Inflammatory macrophage (primary cell): ENCODE measurements at regions not wholly inside any gene's neighbourhood (a gene's known extent, or its start where the extent isn't known, plus 50 kb on each side); places are given as distances from the start of the nearest gene placed in this dataset.

ENCODE experiments used
- DNase-seq, 2 donors: peaks; one replicate each; pipeline ENCODE4 v3.0.0-alpha.2; 2020 to 2022

DNA sequence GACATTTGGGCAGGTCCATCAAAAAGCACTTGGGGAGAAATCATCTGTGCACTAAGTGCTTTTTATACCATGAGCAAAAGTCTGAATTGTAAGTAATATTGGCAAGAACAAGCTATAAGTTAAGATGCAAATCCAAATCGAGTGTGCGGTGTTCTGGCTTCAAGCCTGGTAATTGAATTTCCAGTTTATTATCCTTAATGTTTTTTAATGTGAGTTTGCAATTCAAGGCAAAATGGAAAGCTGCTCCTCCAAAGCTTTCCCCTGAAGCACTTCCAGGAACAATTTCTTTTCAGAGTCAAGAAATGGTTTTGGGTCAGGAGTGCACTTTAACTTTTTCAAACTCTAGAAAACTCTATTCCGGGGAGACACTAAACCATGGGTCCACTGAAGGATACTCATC is 445.7 kb downstream of the TOX3 start:
- no peak for DNase-seq

DNA sequence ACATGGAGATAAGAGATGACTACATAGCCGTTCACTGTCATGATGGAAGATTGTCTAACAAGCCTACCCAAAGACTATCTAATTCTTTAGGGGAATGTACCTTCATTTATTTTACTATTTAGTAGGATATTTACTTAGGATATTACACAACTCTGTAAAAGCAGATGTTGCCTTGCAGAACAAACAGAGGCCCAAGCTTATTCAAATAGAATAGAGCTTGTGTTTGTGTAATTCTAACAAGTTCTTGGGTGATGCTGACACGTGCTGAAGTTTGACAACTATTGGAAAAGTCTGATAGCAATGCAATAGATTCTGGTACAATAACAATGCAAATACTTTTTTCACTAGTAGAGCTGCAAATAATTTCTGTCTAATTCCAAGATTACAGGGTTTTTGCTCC is 447.6 kb downstream of the TOX3 start:
- no peak for DNase-seq

DNA sequence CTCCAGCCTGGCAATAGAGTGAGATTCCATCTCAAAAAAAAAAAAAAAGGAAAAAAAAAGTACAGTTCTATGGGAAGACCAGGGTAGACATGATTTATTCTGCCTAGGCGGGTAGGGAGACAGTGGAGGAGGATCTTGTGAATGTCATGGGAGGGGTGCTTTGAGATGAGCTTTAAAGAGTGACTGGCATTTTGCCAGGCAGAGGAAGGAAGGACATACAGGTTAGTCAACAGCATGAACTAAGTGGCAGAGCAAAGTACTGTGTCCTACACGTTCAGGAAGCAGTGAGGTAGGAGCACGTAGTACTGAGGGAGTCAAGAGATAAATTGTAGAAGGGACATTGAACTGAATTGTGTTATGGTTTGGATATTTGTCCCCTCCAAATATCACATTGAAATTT is 451.5 kb downstream of the TOX3 start:
- no peak for DNase-seq

DNA sequence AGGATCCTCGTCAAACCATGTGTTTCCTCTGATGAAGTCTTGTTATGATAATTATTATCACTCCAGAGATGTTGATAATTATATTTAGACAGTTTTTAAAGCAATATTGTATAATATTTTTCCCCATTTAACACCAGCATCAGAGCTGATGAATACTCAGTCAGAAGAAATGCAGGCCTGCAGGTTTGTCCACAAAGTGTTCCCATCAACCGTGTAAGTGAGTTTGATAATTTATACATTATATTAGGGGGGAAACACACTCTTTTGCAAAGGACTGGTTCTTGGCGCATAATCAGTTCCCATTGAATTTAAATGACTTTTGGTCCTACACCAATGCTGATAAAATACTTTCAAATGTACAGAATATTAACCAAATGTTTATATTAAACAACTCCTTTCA is 454.8 kb downstream of the TOX3 start:
- no peak for DNase-seq

DNA sequence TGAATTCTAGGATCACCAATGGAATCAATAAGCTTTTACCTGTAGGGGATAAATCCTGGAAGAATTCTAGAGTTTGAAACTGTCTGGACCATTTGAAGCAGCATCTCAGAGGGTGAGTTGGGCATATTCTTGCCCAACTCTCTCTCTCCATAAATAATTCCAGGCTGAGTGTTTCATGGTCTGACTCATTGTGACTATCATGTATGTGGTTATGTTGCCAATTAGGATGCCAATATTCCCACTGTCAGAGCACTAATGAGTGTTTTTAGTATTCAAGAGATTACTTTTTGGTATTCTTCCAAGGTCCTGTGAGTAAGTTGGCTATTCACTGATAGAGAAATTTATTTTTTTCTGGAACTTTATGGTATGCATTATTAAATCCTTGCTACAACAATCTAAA is 456.9 kb downstream of the TOX3 start:
- DNase-seq: no peak

DNA sequence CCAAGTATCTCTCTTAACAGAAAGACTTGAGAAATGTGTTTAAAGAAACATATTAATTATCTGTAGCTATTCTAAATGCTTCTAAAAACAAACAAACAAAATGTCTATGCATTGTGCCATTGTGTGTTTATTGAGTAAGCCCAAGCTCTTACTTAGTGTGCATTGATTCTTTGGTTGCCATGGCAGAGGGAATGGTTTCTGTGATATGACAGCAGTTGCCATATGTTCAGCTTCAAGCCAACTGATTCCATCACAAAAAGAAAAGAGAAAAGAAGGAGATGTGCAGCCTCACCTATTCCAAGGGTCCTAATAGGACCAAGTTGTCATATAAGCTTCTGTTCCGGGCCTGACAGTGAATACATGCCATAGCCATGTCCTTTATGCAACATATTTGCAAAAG is 457.5 kb downstream of the TOX3 start:
- DNase-seq: no peak

DNA sequence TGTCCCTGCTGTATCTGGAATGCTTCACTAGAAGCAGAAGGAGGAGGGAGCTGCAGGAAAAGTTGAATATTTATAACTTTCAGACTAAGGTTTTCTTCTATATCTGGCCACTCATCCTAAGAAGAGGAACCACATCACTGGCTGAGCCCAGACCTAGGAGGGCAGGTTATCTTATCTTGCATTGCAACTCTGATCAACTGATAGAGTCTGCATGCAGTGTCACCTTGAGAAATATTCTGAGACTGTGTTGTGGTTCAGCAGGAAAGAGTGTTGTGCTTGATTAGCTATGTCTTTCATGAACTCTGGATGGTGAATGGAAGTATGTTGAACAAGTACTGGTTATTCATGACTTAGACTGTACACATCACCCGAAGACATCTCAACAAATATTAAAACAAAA is 460.0 kb downstream of the TOX3 start:
- no peak for DNase-seq

DNA sequence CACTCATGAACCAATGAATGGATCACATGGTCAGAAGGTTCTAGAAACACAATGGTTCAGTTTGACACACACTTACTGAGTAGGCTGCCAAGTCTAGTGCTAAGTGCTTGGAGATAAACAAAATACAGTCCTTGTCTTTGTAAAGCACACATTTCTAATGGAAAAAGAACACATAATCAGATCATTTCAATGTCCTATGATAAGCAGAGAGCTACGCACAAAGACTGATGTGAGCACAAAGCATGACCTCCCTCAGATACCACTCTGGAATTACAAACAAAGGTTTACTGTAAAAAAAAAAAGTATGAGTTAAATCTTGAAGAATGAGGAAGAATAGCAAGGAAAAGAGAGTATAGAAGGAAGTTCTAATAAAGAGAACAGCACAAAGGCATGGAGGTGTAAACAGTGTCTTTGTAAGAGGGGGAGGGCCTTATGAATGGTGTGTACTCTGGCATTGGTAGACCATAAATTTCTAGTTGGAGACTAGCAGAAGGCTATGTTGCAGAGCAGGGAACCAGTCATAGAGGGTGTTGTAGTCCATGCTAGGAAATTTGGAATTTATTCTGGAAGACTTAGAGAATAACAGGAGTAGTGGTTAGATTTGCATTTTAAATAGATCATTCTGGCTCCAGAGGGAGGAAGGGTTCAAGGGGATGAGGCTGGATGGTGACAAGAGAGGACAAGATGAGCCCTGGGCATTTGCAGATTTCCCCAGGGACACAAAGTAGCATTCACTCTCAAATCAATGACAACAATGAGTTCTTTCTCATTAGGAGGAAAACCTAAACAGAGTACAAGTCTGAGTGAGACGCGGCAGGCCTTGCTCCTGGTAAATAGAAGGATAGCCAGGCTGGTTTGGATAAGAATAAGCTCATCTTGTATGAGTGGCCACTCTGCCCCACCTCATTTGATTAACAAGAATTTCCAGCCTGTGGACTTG is 468.0 kb downstream of the TOX3 start:
- DNase-seq: no peak

DNA sequence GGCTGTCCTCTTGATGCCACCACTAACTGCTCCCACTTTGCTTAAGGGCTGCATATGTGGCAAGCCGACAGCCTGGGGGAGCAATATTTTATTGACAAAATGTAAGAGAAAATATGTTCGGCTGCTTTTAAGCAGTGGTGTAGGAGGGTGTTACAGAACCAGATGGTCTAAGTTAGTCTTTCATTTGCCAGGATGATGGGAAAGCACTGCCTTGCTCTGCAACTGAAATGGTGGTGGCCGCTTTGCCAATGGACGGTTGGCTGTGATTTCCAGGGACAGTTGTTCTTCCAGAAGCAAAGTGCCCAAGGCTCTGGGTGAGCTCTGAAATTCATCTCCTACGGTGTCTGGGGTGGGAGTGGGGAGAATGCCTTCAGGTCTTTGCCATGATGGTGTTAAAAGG is 469.3 kb downstream of the TOX3 start:
- DNase-seq: no peak

DNA sequence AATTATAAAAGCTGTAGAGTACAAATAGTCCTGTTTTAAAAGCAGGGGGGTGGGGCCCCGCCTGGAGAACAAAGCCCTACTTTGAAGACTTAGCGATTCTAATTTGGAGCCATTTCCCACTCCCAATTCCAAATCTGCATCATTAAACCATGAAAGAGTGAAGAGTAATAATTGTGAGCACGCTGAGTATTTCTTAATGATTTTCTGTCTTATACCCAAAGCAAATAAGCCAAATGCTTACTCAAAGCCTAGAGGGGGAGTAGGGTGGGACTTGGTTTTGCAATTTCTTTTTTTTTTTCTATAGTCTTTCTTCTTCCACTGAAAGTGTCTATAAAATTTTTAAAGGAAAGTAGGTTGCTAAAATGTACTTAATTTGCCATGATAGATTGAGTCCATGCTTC is 470.1 kb downstream of the TOX3 start:
- DNase-seq: no peak

DNA sequence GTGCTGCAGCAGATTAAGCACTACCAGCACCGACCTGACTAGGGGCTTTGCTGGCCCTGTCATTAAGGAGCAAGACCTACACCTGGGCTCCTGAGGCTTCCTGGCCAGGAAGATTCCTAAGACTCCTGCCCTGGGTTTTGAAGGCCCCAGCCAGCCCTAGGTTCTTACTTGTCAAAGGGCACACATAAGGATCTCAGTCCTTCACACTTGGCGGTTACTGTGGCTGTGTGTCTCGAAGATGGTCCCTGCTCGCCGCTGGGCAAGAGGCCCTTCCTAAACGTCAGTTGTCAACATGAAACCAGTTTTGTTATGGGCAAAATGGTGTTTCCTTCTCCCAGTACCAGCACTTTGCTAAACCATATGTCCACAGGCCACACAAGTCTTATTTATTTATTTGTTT is 470.6 kb downstream of the TOX3 start:
- no peak for DNase-seq

DNA sequence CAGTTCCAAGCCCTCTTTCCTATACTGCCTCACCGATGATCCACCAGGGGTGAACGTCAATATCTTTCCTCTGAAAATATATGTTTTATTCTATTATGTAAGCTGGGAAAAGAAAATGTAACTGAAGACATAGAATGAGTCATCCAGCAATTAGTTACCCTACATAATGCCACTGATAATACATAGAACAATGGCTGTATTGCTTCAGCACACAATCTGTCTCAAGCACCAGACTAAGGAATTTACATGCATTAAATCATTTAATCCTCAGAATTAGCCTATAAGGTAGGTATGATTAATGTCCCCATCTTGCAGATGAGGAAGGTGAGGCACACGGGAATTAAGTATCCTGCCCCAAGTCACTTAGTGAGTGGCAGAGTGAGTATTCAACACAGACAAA is 472.8 kb downstream of the TOX3 start:
- no peak for DNase-seq

DNA sequence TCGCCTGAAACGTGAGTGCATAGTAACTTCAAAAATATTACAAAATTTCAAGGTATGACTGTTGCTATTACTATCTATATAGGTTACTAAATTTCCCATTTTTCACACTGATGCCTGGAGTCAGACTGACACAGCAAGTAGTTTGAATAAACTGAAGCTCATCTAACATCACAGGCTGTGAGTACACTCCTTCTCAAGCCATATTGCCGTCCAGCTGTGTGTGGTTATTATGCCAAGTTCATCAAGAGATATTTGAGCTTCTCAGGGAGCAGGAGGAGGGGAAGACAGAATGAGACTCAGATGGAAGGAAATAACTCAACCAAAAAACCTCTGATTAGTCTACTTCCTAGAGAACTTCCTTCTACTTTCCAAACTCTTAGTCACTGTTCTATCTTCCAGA is 473.9 kb downstream of the TOX3 start:
- DNase-seq: no peak

DNA sequence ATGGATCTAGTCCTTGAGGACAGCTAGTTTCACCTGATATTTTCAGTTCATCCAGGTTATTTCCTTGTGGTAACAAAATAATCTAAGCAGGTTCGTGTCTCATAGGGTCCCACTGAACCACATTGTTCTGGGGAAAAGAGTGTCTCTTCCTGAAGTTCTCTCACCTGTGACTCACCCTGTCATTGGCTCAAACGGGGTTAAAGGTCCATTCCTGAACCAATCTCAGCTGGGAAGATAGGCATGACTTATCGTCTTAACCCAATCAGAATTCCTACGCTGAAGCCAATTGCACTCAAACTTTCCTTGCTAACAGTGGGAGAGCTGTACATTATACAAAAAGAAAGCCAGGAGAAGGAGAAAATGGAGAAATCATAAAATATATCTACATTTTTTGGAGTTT is 475.8 kb downstream of the TOX3 start:
- DNase-seq: no peak

DNA sequence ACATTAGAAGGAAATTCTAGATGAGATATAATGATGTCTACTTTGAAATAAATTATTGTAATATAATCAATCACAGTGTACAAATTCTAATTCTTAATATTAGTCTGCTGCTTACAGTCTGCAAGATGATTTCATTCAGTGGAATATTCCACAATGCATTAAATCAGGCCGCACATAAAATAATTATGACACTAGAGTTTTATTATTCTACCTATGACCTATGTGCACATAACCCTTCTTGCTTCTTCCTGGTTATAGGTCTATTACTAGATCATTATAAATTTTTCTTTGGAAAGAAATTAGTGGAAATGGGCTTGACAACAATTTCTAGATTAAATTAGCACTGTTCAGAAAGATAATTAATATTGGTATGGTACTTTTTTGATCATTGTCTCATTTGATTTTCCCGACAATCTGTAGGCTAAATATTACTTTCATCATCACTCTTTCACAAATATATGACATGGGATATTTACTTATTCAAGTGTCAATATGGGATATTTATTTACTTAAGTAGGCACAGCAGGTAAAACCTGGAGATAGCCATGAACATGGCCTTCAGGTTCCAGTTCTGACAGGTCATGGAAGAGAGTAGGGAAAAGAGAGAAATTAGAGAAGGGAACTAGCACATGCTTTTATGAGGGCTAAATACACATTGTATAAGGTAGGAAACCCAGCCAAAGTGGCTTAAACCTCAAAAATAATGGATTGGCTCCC is 476.4 kb downstream of the TOX3 start:
- DNase-seq: no peak

DNA sequence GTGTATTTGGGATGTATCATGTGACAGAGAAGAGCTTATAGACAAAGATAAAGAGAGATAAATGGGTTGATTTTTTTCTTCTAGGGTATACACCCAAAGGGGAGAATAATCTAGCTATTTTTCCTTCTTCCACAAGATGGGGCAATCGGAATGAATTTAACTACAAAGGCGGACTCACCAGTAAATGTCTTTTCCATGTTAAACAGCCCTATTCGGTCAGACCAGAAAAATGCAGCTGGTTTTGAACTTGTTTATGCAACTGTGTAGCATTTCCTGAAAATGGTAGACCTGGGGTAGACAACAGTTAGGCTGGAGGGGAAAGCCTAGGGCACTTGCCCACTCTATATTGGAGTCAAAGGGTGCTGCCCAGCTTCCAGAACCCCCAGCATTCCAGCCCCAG is 477.1 kb downstream of the TOX3 start:
- DNase-seq: no peak

DNA sequence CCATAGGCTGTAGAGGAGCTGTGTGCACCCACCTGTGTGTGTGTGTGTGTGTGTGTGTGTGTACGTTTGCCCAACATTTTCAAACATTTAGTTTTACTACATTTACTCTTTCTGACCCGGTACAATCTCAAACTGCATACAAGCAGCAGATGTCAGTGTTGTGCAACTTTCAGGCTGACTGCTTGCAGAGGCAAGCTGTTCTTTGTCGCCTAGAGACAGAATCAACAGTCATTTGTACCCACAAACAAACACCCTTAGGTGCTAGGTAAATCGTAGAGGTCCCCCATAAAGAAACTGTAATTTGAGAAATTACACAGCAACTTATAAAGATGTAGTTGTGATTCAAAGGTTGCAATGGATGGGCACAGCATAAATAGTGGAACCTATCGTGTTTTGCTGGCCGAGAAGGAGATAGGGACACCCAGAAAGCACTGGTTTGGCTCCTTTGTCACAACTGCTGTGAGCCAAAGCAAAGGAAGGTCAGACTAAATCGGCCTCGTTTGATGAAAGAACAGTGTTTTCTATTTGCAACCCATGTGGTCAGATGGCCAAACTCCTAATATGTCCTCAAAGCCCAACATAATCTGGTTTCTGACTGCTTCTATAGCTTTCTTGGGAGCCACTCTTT is 478.4 kb downstream of the TOX3 start:
- no peak for DNase-seq

DNA sequence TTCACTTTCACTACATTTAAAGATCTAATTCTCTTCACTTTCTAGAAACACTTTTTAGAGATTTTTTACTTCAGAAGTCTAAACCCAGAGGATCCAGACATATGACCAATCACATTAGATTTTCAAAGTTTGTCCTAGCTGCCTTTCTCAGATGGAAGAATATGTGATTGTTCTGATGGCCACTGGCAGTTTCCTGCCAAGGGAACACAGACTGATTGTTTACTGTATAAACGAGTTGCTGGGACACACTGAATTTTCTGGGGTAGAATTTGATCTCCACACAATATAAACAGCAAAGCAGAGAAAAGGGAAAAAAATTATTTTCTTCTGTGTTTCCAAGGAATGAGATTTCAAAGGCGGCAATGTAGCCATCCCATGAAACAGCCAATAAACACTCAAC is 480.0 kb downstream of the TOX3 start:
- no peak for DNase-seq

DNA sequence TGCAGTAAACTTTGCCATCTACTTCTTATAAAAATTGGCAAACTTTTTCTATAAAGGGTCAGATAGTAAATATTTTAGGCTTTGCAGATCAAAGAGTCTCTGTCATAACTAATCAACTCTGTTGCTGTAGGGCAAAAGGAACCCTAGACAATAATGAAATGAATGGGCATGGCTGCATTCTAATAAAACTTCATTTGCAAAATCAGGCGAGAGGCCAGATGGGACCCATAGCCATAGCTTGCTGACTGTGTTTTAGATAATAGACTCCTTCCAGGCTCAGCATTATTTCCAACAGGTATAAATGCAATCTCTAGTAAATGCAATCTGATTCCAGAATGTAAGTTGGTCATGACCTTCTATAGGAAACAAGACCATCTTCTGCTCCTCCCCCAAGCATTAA is 490.7 kb downstream of the TOX3 start:
- no peak for DNase-seq

DNA sequence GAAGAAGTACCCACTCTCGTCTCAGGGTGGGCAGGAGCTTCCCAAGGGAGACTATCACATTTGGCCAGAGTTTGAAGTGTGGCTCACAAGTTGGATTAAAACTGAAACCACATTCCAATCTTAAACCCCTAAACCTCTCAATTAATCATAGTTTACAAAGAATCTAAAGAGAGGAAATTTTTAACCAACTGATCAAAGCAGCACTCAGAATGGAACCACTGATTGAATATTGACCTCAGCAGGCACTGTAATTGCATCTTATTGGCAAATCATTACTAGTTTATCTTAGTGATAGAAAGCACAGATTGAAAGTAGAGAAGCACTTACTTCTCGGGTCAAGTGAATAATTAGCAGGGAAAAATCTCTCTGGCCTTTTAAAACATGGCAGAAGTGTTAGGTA is 491.6 kb downstream of the TOX3 start:
- no peak for DNase-seq

DNA sequence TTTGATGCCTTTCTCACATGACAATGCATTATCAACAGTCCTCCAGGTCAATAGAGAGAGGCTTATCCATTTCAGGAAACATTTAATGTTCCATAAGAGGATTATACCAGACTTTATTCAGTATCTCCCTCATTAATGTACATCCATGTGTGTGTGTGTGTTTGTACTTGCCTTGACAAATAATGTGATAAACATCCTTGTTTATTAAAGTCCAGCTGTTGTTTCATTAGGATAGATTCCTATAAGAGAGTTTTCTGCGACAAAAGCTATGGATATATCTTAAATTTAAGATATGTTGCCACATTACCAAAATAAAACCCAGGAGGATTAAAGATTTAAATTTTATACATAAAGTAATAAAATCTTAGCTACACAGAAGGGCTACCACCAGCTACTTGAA is 492.6 kb downstream of the TOX3 start:
- no peak for DNase-seq

DNA sequence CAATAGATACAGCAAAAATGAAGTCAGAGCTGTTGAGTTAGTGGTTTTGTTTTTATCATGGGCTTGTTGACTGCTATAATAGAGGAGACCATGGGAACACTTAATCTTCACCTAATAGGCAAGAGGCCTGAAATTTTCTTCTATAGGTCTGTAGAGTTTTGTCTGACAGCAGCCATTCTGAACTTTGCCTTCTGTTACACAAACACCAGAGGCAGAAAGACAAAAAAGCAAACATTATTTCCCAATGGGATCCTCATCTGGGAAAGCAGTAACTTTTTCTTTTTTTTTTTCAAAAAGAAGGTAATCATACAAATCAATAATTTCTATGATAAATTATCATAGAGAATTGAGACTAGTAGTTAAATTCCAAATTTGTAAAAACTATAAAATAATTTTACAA is 494.1 kb downstream of the TOX3 start:
- DNase-seq: no peak

DNA sequence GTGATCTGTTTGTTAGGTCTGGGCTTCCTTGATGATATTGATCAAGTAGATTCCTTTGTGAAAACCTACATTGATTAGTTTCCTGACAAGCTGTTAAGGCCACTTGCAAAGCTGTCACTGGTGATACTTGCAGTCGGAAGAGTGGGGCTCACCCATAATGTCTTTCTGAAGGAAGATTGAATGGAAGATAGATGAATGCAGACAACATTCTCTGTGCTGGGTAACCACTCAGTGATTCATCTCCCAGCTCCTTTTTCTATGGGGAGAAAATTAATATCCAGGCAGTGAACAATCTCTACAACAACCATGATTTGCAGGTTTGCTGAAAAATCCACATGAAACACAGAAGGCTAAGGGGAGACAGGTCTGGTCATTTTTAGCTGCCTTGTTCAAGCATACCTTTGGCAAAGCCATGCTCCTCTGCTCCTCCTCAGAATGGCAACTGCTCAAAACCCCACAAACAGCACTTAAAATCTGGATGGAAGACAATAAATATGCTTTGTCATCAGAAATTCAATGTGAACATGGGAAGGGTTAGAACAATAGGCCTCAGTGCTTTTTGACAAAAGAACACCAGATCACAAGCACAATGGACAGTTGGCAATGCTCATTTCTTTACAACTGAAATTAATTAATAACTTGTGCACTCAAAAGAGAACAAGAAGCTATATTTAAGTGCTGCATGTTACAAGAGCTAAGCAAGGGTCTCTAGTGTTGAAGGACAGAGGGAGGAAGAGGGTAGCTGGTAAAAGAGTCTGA is 495.4 kb downstream of the TOX3 start:
- DNase-seq: no peak
